ENCODE measurements at regions not wholly inside any gene's neighbourhood (a gene's known extent, or its start where the extent isn't known, plus 50 kb on each side); places are given as distances from the start of the nearest gene placed in this dataset.

DNA sequence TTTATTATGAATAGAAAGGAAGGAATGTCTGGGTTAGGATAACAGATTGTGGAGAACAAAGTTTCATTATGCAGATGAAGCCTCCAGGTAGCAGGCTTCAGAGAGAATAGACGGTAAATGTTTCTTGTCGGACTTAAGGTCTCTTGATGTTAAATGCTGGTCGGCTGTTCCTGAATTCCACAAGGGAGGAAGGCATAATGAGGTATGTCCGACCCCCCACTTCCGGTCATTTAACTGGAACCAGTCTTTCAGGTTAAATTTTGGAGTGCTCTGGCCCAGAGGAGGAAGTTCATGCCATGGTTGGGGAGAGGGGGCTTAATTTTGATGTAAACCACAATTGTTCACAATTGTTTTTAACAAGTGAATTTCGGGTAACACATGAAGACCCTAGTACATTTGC is 158.1 kb upstream of the VCX3A start:
- Histone ChIP-seq H3K36me3 (no peaks in the 10 kb centered on the region), H3K27me3 (ENCODE audit: insufficient read depth, low read depth, severe bottlenecking) (no peaks in the 10 kb centered on the region), H3K4me3 (ENCODE audit: low read depth, low read length) (no peak overlapping the region), H3K27ac (no peak overlapping the region), H3K9me3 (ENCODE audit: severe bottlenecking) (no peaks in the 10 kb centered on the region)
- no peak for DNase-seq
- TF ChIP-seq, protein P1, sequence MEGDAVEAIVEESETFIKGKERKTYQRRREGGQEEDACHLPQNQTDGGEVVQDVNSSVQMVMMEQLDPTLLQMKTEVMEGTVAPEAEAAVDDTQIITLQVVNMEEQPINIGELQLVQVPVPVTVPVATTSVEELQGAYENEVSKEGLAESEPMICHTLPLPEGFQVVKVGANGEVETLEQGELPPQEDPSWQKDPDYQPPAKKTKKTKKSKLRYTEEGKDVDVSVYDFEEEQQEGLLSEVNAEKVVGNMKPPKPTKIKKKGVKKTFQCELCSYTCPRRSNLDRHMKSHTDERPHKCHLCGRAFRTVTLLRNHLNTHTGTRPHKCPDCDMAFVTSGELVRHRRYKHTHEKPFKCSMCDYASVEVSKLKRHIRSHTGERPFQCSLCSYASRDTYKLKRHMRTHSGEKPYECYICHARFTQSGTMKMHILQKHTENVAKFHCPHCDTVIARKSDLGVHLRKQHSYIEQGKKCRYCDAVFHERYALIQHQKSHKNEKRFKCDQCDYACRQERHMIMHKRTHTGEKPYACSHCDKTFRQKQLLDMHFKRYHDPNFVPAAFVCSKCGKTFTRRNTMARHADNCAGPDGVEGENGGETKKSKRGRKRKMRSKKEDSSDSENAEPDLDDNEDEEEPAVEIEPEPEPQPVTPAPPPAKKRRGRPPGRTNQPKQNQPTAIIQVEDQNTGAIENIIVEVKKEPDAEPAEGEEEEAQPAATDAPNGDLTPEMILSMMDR (IDR thresholded peaks at IDR 0.05; ENCODE audit: low read depth, low read length): no peak

DNA sequence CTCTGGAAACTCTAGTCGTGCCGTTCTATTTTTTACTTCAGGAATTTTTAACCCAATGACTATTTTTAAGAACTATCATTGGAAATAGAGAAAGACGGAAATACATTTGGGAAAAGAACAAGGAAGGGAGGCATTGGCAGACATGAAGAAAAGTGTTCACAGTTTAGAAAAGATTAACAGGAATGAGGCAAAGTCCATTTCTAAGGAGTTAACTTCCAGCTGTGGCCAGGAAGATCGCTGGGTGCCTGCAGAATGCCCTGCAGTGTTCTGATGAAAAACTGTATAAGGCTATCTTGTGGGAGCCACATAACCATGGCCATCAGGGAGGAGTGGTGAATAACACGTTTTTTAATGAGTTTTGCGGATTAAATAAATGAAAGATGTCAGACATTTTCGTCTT is 150.6 kb upstream of the VCX3A start:
- H3K27me3 ChIP-seq (ENCODE audit: insufficient read depth, low read depth, severe bottlenecking): no peaks in the 10 kb centered on the region
- no peak overlapping the region for H3K4me3 ChIP-seq (ENCODE audit: low read depth, low read length)
- no peak for DNase-seq
- H3K27ac ChIP-seq: no peak overlapping the region
- H3K36me3 ChIP-seq: no peaks in the 10 kb centered on the region
- TF ChIP-seq, protein P1 (IDR thresholded peaks at IDR 0.05; ENCODE audit: low read depth, low read length): no peak
- H3K9me3 ChIP-seq (ENCODE audit: severe bottlenecking): peaks cover 2% of the 10 kb centered on the region

DNA sequence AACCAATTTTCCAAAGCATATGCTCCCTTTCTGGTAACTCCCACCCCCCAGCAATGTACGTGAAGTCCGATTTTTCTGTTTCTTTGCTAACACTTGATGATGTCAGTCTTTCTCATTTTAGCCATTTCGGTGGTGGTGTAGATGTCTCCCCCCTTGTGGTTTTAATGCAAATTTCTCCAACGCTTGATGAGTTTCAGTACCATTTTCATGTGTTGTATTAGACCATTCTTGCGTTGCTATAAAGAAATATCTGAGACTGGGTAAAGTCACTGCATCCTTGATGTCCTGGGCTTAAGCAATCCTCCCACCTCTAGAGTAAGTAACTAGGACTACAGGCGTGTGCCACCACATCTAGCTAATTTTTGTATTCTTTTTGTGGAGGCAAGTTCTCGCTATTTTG is 148.4 kb upstream of the VCX3A start:
- no peaks in the 10 kb centered on the region for H3K27me3 ChIP-seq (ENCODE audit: insufficient read depth, low read depth, severe bottlenecking)
- no peak overlapping the region for H3K4me3 ChIP-seq (ENCODE audit: low read depth, low read length)
- H3K36me3 ChIP-seq: no peaks in the 10 kb centered on the region
- H3K27ac ChIP-seq: no peak overlapping the region
- H3K9me3 ChIP-seq (ENCODE audit: severe bottlenecking): peaks cover 2% of the 10 kb centered on the region
- TF ChIP-seq, protein P1 (IDR thresholded peaks at IDR 0.05; ENCODE audit: low read depth, low read length): no peak
- no peak for DNase-seq

DNA sequence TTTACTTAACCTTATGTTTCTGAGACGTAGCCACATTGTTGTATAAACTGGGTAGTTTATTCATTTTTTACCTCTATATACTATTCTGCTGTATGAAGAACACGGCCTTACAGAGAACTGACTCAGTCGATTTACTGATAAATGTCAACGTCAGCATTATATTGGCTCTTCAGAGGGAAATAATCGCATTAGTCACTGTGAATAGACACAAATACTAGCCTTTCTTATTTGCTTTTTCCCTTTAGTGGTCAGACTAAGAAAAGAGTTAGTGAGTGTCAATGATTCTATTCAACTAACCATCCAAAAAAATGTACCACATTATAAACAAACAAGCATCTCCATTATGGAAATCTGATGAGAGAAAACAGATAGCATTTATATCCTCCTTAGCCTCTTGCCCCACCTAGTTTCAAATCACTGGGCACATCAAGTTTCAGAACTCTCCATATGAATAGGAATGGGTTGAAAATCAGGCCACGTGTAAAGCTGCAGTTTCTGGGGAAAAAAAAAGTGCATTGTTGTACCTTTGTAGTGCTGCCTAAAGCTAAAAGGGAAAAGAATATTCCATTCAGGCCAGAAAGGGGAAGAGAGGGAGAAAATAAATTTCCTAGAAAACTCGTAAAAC is 146.7 kb upstream of the VCX3A start:
- Histone ChIP-seq H3K9me3 (ENCODE audit: severe bottlenecking) (peaks cover 2% of the 10 kb centered on the region), H3K4me3 (ENCODE audit: low read depth, low read length) (no peak overlapping the region), H3K27ac (no peak overlapping the region), H3K27me3 (ENCODE audit: insufficient read depth, low read depth, severe bottlenecking) (no peaks in the 10 kb centered on the region), H3K36me3 (no peaks in the 10 kb centered on the region)
- TF ChIP-seq, protein P1 (IDR thresholded peaks at IDR 0.05; ENCODE audit: low read depth, low read length): no peak
- no peak for DNase-seq

DNA sequence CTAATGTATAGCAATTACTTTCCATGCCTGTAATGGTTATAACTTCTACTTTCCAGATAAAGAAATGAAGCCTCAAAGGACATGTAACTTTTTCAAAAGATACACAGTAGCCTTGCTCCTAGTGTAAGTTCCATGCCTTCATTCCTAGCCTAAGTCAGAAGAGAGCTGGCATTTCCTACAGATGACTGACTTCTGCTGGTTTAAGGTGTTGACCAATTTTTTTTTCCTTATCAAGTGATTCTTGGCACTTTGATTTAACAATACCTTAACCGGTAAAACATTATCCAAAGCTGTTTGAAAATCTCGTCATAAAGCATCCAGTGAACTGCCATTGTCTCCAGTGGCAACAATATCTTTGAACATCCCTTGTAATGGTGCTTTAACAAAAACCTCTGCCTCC is 145.1 kb upstream of the VCX3A start:
- H3K27me3 ChIP-seq (ENCODE audit: insufficient read depth, low read depth, severe bottlenecking): no peaks in the 10 kb centered on the region
- DNase-seq: no peak
- TF ChIP-seq, protein P1 (IDR thresholded peaks at IDR 0.05; ENCODE audit: low read depth, low read length): no peak
- H3K27ac ChIP-seq: no peak overlapping the region
- no peak overlapping the region for H3K4me3 ChIP-seq (ENCODE audit: low read depth, low read length)
- H3K9me3 ChIP-seq (ENCODE audit: severe bottlenecking): peaks cover 2% of the 10 kb centered on the region
- H3K36me3 ChIP-seq: no peaks in the 10 kb centered on the region

DNA sequence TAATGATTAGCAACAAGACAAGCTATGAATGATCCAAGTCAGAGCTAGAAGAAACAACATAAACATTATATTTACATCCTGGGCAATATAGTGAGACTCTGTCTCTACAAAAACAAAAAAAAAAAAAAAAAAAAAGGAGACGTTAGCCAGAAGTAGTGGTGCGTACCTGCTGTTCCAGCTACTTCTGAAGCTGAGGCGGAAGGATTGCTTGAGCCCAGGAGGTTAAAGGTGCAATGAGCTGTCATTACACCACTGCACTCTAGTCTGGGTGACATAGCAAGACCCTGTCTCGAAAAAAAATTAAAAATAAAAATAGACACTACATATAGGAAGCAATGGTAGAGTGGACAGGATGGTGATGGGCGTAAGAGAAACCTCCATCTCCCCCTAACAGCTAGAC is 144.6 kb upstream of the VCX3A start:
- no peak for DNase-seq
- no peaks in the 10 kb centered on the region for H3K27me3 ChIP-seq (ENCODE audit: insufficient read depth, low read depth, severe bottlenecking)
- no peaks in the 10 kb centered on the region for H3K36me3 ChIP-seq
- no peak overlapping the region for H3K27ac ChIP-seq
- TF ChIP-seq, protein P1 (IDR thresholded peaks at IDR 0.05; ENCODE audit: low read depth, low read length): no peak
- H3K4me3 ChIP-seq (ENCODE audit: low read depth, low read length): no peak overlapping the region
- H3K9me3 ChIP-seq (ENCODE audit: severe bottlenecking): peaks cover 2% of the 10 kb centered on the region
